ENCODE measurements at regions not wholly inside any gene's neighbourhood (a gene's known extent, or its start where the extent isn't known, plus 50 kb on each side); places are given as distances from the start of the nearest gene placed in this dataset.

- no peak for DNase-seq (ENCODE audit: low spot score)
These were observed 51.5 kb upstream of the RGPD4 start for GRCh38 chr2:107775211-107775610.

GRCh38 chr2:107775791-107776190 is 50.9 kb upstream of the RGPD4 start:
- peak; percentile 2 for DNase-seq (ENCODE audit: low spot score)

DNA sequence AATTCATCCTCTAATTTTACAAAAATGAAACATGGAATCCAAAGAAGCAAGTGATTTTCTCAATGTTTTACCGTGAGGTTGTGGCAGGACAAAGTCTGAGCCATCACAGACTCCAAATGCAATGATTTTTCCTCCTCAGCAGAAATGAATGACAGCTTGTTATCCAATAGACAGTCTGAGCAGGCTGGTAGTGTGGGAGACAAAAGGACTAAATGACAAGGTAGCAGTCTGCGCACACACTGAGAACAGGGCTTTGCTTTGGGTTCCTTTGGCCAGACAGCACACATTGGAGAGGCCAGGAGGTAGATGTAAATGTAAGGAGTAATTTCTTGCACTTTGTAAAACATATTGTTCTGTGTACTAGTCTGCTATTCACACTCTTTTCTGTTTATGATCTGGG is 50.3 kb upstream of the RGPD4 start:
- no peak for DNase-seq (ENCODE audit: low spot score)

All from kidney tubule cell (primary cell).